Activated CD8-positive, alpha-beta T cell treated with anti-CD3 and anti-CD28 coated beads for 36 hours (primary cell): ENCODE measurements at regions not wholly inside any gene's neighbourhood (a gene's known extent, or its start where the extent isn't known, plus 50 kb on each side); places are given as distances from the start of the nearest gene placed in this dataset.

Source experiments
- ATAC-seq: fragments of 200-7000 bp; cut with Tn5 transposase; one replicate; pipeline ENCODE4 v1.10.0; 2021; ENCODE audit warnings: mild to moderate bottlenecking, moderate library complexity
- CTCF ChIA-PET: fragments of 350-600 bp; sonication (Branson Sonifier 250); formaldehyde crosslinking; loops from one replicate; lab custom pipeline; 2021; ENCODE audit warnings: antibody characterized with exemption; lab: Charles Lee
- POLR2A ChIA-PET: fragments of 350-600 bp; sonication (Branson Sonifier 250); formaldehyde crosslinking; loops from one replicate; lab custom pipeline; 2021; ENCODE audit warnings: antibody characterized with exemption; lab: Charles Lee
- DNase-seq: peaks from one replicate; pipeline ENCODE4 v3.0.0-alpha.2; 2020
- H3K27ac Mint-ChIP-seq: one replicate; pipeline ENCODE4 v1.8.0; 2021; ENCODE audit warnings: mild to moderate bottlenecking, mixed read lengths
- H3K27me3 Mint-ChIP-seq: one replicate; pipeline ENCODE4 v1.8.0; 2021; ENCODE audit warnings: mixed read lengths
- H3K36me3 Mint-ChIP-seq: one replicate; pipeline ENCODE4 v1.8.0; 2021; ENCODE audit warnings: low read depth, mixed read lengths
- H3K4me1 Mint-ChIP-seq: one replicate; pipeline ENCODE4 v1.8.0; 2021; ENCODE audit warnings: low read depth, mixed read lengths
- H3K4me3 Mint-ChIP-seq: one replicate; pipeline ENCODE4 v1.8.0; 2021; ENCODE audit warnings: mild to moderate bottlenecking, moderate library complexity, mixed read lengths
- H3K9me3 Mint-ChIP-seq: one replicate; pipeline ENCODE4 v1.8.0; 2021; ENCODE audit warnings: mixed read lengths
- intact Hi-C: fragments of 100-400 bp; cut with micrococcal nuclease; formaldehyde crosslinking; loops from one replicate; pipeline ENCODE4 v1.10.0; 2022
- TF ChIP-seq, protein P1 (sequence below): fragments of 200-600 bp; IDR thresholded peaks from one replicate; pipeline ENCODE4 v1.8.0; 2022; ENCODE audit warnings: antibody characterized with exemption, mild to moderate bottlenecking

DNA sequence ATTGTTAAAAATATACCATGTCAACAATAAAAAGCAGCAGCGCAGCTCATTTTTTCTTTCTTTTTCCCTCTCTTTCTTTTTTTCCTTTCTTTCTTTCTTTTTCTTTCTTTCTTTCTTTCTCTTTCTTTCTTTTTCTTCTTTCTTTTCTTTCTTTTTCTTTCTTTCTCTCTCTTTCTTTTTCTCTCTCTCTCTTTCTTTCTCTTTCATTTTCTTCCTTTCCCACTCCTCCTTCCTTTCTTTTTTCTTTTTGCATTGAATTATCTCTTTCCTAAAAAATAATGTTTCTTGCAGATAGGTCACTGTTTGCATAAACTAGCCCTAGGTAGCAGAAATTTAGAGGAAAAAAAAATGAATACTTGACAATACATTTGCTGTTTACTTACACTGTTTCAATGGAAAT, 755.1 kb upstream of the COBL start:
- no peaks in the 10 kb centered on the region for H3K36me3 Mint-ChIP-seq
- ChIA-PET POLR2A (no interaction called here), CTCF (interaction anchor here (1.3 kb wide), 1 partner anchor 53 kb away, joined by 4 read pairs; no protein-coding TSS in a partner anchor)
- TF ChIP-seq, protein P1, sequence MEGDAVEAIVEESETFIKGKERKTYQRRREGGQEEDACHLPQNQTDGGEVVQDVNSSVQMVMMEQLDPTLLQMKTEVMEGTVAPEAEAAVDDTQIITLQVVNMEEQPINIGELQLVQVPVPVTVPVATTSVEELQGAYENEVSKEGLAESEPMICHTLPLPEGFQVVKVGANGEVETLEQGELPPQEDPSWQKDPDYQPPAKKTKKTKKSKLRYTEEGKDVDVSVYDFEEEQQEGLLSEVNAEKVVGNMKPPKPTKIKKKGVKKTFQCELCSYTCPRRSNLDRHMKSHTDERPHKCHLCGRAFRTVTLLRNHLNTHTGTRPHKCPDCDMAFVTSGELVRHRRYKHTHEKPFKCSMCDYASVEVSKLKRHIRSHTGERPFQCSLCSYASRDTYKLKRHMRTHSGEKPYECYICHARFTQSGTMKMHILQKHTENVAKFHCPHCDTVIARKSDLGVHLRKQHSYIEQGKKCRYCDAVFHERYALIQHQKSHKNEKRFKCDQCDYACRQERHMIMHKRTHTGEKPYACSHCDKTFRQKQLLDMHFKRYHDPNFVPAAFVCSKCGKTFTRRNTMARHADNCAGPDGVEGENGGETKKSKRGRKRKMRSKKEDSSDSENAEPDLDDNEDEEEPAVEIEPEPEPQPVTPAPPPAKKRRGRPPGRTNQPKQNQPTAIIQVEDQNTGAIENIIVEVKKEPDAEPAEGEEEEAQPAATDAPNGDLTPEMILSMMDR, result no peak
- H3K27ac Mint-ChIP-seq, result no peak overlapping the region
- ATAC-seq, result no peak
- no peaks in the 10 kb centered on the region for H3K4me1 Mint-ChIP-seq
- peaks cover 10% of the 10 kb centered on the region for H3K9me3 Mint-ChIP-seq
- intact Hi-C loops, result no loop called here
- no peaks in the 10 kb centered on the region for H3K27me3 Mint-ChIP-seq
- no peak overlapping the region for H3K4me3 Mint-ChIP-seq
- no peak for DNase-seq

GRCh38 chr7:52064493-52064892, 747.9 kb upstream of the COBL start:
- intact Hi-C loops, result no loop called here
- peaks cover 5% of the 10 kb centered on the region for H3K9me3 Mint-ChIP-seq
- H3K4me1 Mint-ChIP-seq, result no peaks in the 10 kb centered on the region
- CTCF ChIA-PET, result no interaction called here
- no peaks in the 10 kb centered on the region for H3K27me3 Mint-ChIP-seq
- POLR2A ChIA-PET, result no interaction called here
- H3K4me3 Mint-ChIP-seq, result no peak overlapping the region
- no peaks in the 10 kb centered on the region for H3K36me3 Mint-ChIP-seq
- TF ChIP-seq, protein P1, result no peak
- no peak overlapping the region for H3K27ac Mint-ChIP-seq
- DNase-seq (no peak), ATAC-seq (no peak)

DNA sequence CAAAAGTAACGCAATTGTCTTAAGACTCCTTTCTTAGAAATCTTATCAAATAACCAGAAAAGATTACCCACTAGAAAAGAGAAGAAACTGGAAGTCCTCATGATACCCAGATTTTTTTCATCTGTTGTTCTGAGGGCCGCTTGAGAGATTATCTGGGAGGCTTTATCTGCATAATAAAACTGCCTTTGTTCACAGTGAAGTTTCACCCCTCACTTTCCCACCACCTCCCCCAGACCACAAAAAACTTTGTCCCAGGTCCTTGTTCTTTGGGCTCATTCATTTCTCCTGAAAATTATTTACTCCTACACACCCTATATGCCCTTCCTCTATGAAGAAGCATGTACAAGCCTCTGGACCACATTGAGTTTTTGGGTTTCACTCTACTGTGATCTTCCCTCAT, 745.1 kb upstream of the COBL start:
- Mint-ChIP-seq H3K27me3 (no peaks in the 10 kb centered on the region), H3K4me1 (no peaks in the 10 kb centered on the region), H3K9me3 (peaks cover 1% of the 10 kb centered on the region), H3K4me3 (no peak overlapping the region), H3K27ac (no peak overlapping the region), H3K36me3 (no peaks in the 10 kb centered on the region)
- ATAC-seq (no peak), DNase-seq (no peak)
- TF ChIP-seq, protein P1, result no peak
- ChIA-PET POLR2A (no interaction called here), CTCF (no interaction called here)
- intact Hi-C loops, result no loop called here

DNA sequence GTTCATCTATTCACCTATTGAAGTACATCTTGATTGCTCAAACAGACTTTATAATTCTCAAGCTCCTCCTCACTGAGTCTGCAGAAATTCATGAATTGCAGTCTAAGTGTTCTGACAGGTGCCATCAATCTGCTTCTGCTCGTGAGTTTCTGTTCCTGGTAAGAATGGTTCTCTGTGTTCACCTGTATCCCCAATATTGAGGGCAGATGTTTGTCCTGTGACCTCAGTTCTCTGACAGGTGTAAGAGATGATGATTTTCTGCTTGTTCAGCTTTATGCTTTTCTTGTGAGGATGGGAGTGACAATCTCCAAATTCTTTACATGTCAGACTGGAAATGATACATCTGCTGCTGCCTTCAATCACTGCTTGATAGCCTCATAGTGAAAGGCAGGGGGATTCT, 736.9 kb upstream of the COBL start:
- intact Hi-C loops, result no loop called here
- no peak overlapping the region for H3K27ac Mint-ChIP-seq
- ATAC-seq (no peak), DNase-seq (no peak)
- TF ChIP-seq, protein P1, result no peak
- H3K4me3 Mint-ChIP-seq, result no peak overlapping the region
- no peaks in the 10 kb centered on the region for H3K36me3 Mint-ChIP-seq
- ChIA-PET POLR2A (no interaction called here), CTCF (no interaction called here)
- no peaks in the 10 kb centered on the region for H3K27me3 Mint-ChIP-seq
- no peaks in the 10 kb centered on the region for H3K9me3 Mint-ChIP-seq
- H3K4me1 Mint-ChIP-seq, result no peaks in the 10 kb centered on the region

DNA sequence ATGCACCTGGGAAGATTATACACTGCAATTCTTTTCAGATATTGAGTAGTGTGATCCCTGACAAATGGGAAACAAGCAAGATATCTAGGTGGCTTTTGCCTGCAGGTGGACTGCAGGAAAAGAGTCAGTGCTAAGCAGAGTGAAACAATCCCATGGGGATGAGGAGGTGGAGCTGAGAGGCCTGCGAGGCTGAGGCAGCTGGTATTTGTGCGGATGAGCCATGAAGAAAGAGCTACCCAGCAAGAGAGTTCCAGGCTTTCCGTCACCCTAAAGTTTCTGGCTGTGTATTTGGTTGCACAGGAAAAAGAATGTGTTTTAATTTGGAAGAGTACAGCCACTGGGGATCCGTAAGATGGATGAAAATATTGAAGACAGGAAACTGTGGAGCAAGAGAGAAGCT, 714.1 kb upstream of the COBL start:
- H3K9me3 Mint-ChIP-seq, result peaks cover 2% of the 10 kb centered on the region
- H3K4me3 Mint-ChIP-seq, result no peak overlapping the region
- no peaks in the 10 kb centered on the region for H3K4me1 Mint-ChIP-seq
- intact Hi-C loops, result no loop called here
- ChIA-PET POLR2A (no interaction called here), CTCF (no interaction called here)
- H3K36me3 Mint-ChIP-seq, result no peaks in the 10 kb centered on the region
- H3K27ac Mint-ChIP-seq, result no peak overlapping the region
- DNase-seq (no peak), ATAC-seq (no peak)
- no peaks in the 10 kb centered on the region for H3K27me3 Mint-ChIP-seq
- TF ChIP-seq, protein P1, result no peak
